Osteoblast (primary cell): ENCODE measurements at regions not wholly inside any gene's neighbourhood (a gene's known extent, or its start where the extent isn't known, plus 50 kb on each side); places are given as distances from the start of the nearest gene placed in this dataset.

Source experiments
- DNase-seq: peaks from one replicate; pipeline ENCODE4 v3.0.0; 2011; ENCODE audit warnings: low spot score, mixed read lengths; ENCODE audit not compliant: insufficient read length; ENCODE audit errors: missing footprints
- H2AFZ ChIP-seq: 2 replicates; pipeline ENCODE4 v1.6.0; 2011; ENCODE audit warnings: mild to moderate bottlenecking, low read length
- H3K27ac ChIP-seq: 2 replicates; pipeline ENCODE4 v1.5.1; 2011; ENCODE audit warnings: mild to moderate bottlenecking, low read depth, low read length, moderate library complexity
- H3K27me3 ChIP-seq: 2 replicates; pipeline ENCODE4 v1.6.0; 2012; ENCODE audit warnings: mild to moderate bottlenecking, control low read depth, inconsistent platforms, low read length, moderate library complexity; ENCODE audit not compliant: insufficient read depth
- H3K36me3 ChIP-seq: 2 replicates; pipeline ENCODE4 v1.5.1; 2011; ENCODE audit warnings: mild to moderate bottlenecking, low read length, control low read depth, moderate library complexity; ENCODE audit not compliant: insufficient read depth
- H3K4me1 ChIP-seq: 2 replicates; pipeline ENCODE4 v1.5.1; 2011; ENCODE audit warnings: mild to moderate bottlenecking, low read length, control low read depth, moderate library complexity; ENCODE audit not compliant: insufficient read depth
- H3K4me2 ChIP-seq: 2 replicates; pipeline ENCODE4 v1.6.0; 2011; ENCODE audit warnings: mild to moderate bottlenecking, low read length; ENCODE audit not compliant: insufficient read depth
- H3K4me3 ChIP-seq: fragments of 200-600 bp; sonication (generic); 3 replicates; pipeline ENCODE4 v1.5.1; 2012; ENCODE audit warnings: mild to moderate bottlenecking, low read length, inconsistent platforms; ENCODE audit not compliant: insufficient read depth
- H3K79me2 ChIP-seq: 2 replicates; pipeline ENCODE4 v1.6.0; 2012; ENCODE audit warnings: mild to moderate bottlenecking, low read length, control low read depth, inconsistent platforms; ENCODE audit not compliant: insufficient read depth
- H3K9me3 ChIP-seq: 2 replicates; pipeline ENCODE4 v1.5.1; 2011; ENCODE audit warnings: low read depth, low read length, control low read depth
- H4K20me1 ChIP-seq: 2 replicates; pipeline ENCODE4 v1.6.0; 2012; ENCODE audit warnings: mild to moderate bottlenecking, low read length, control low read depth; ENCODE audit not compliant: insufficient read depth
- TF ChIP-seq, protein P1 (sequence below): IDR thresholded peaks from 2 replicates; pipeline ENCODE4 v1.5.1; 2011; ENCODE audit warnings: mild to moderate bottlenecking, low read depth, low read length, moderate library complexity; ENCODE audit errors: extremely low read depth

- Histone ChIP-seq H3K27me3 (no peaks in the 10 kb centered on the region), H4K20me1 (no peaks in the 10 kb centered on the region), H3K9me3 (peaks cover 3% of the 10 kb centered on the region), H3K79me2 (no peaks in the 10 kb centered on the region), H3K4me1 (no peaks in the 10 kb centered on the region), H3K36me3 (no peaks in the 10 kb centered on the region), H3K4me2 (no peak overlapping the region), H3K27ac (no peak overlapping the region), H2AFZ (no peak overlapping the region), H3K4me3 (no peak overlapping the region)
- TF ChIP-seq, protein P1, sequence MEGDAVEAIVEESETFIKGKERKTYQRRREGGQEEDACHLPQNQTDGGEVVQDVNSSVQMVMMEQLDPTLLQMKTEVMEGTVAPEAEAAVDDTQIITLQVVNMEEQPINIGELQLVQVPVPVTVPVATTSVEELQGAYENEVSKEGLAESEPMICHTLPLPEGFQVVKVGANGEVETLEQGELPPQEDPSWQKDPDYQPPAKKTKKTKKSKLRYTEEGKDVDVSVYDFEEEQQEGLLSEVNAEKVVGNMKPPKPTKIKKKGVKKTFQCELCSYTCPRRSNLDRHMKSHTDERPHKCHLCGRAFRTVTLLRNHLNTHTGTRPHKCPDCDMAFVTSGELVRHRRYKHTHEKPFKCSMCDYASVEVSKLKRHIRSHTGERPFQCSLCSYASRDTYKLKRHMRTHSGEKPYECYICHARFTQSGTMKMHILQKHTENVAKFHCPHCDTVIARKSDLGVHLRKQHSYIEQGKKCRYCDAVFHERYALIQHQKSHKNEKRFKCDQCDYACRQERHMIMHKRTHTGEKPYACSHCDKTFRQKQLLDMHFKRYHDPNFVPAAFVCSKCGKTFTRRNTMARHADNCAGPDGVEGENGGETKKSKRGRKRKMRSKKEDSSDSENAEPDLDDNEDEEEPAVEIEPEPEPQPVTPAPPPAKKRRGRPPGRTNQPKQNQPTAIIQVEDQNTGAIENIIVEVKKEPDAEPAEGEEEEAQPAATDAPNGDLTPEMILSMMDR = no peak
- no peak for DNase-seq
These were observed 50.9 kb upstream of the ZNF354B start for GRCh38 chr5:178808886-178809285.

DNA sequence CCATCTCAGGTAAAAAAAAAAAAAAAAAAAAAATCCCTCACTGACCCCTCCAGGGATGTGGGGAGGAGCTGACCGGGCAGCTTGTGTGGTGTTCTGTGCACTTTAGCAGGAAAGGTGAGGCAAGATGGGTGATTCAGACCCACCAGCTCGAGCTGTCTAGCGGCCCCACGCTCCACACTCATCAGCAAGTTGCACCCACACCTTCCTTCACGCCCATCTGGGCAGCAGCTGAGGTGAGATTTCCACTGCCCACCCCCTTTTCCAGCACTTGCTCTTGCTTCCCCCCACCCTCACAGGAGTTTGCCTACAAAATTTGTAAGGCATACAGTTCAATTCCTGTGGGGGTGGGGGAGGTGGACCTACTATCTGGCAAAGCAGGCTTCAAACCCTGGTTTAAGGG lies 58.7 kb upstream of the ZNF354B start:
- TF ChIP-seq, protein P1 = no peak
- Histone ChIP-seq H3K79me2 (no peaks in the 10 kb centered on the region), H3K4me2 (no peak overlapping the region), H3K4me3 (no peak overlapping the region), H3K9me3 (no peaks in the 10 kb centered on the region), H2AFZ (no peak overlapping the region), H3K27me3 (no peaks in the 10 kb centered on the region), H3K4me1 (no peaks in the 10 kb centered on the region), H3K27ac (no peak overlapping the region), H3K36me3 (no peaks in the 10 kb centered on the region), H4K20me1 (no peaks in the 10 kb centered on the region)
- DNase-seq = no peak

DNA sequence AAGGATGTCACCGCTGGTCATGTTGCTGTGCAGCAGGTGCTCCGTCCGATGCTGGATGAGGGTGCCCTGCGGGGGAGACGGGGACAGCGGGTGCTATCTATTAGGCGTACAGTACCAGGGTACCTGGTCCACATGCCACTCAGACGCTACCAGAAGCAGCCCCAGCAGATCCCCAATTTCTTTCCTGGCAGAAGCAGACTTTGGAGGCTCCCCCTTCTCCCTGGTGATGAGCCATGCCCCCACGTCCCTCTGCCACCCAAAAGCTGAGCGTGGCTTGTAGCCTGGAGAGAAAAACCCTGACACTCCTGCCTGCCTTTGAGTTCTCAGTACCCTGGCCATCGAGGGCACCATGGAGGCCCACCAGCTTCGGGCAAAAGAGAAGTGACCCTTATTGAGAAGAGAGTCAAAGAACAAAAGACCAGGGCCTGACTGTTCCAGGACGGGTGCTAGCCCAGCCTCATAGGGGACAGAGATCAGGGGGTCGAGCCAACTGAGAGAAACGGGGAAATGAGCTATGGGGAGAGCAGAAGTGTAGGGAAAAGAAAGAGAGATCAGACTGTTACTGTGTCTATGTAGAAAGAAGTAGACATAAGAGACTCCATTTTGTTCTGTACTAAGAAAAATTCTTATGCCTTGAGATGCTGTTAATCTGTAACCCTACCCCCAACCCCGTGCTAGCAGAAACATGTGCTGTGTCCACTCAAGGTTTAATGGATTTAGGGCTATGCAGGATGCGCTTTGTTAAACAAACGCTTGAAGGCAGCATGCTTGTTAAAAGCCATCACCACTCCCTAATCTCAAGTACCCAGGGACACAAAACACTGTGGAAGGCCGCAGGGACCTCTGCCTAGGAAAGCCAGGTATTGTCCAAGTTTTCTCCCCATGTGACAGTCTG lies 62.0 kb upstream of the ZNF354B start:
- no peak overlapping the region for H2AFZ ChIP-seq
- no peak overlapping the region for H3K4me2 ChIP-seq
- no peaks in the 10 kb centered on the region for H3K27me3 ChIP-seq
- H3K36me3 ChIP-seq = no peaks in the 10 kb centered on the region
- no peaks in the 10 kb centered on the region for H4K20me1 ChIP-seq
- H3K27ac ChIP-seq = no peak overlapping the region
- no peaks in the 10 kb centered on the region for H3K9me3 ChIP-seq
- no peaks in the 10 kb centered on the region for H3K4me1 ChIP-seq
- TF ChIP-seq, protein P1 = no peak
- no peak for DNase-seq
- H3K79me2 ChIP-seq = no peaks in the 10 kb centered on the region
- no peak overlapping the region for H3K4me3 ChIP-seq

GRCh38 chr5:178797101-178797521 lies 62.6 kb upstream of the ZNF354B start:
- H3K9me3 ChIP-seq = no peaks in the 10 kb centered on the region

More at GRCh38 chr5:178797101-178797521, 62.6 kb upstream of the ZNF354B start:
- no peak overlapping the region for H3K4me2 ChIP-seq
- DNase-seq = no peak
- no peaks in the 10 kb centered on the region for H3K36me3 ChIP-seq
- TF ChIP-seq, protein P1 = no peak
- H3K79me2 ChIP-seq = no peaks in the 10 kb centered on the region
- H3K4me1 ChIP-seq = no peaks in the 10 kb centered on the region
- no peak overlapping the region for H3K4me3 ChIP-seq
- H3K27ac ChIP-seq = no peak overlapping the region
- no peaks in the 10 kb centered on the region for H3K27me3 ChIP-seq
- H2AFZ ChIP-seq = no peak overlapping the region
- no peaks in the 10 kb centered on the region for H4K20me1 ChIP-seq
